Esophagus squamous epithelium (tissue), 4 donors: ENCODE measurements at regions not wholly inside any gene's neighbourhood (a gene's known extent, or its start where the extent isn't known, plus 50 kb on each side); places are given as distances from the start of the nearest gene placed in this dataset.

Experiments used
- POLR2A ChIP-seq, 4 donors: fragments of 450-650 bp; IDR thresholded peaks; one replicate each; pipeline ENCODE4 v1.6.1; 2017; ENCODE audit warnings: antibody characterized with exemption in 4 of 4, mild to moderate bottlenecking in 4 of 4, moderate library complexity in 3 of 4
- TF ChIP-seq, protein P1 (sequence below), 6 experiments: fragments of 450-650 bp in 4 of 6; fragments of 200-600 bp in 2 of 6; sonication (generic) in 2 of 6; IDR thresholded peaks; one replicate each; pipeline ENCODE4 v1.5.1; 2016 to 2019; ENCODE audit warnings: antibody characterized with exemption in 6 of 6, mild to moderate bottlenecking in 4 of 6, moderate library complexity in 4 of 6

DNA sequence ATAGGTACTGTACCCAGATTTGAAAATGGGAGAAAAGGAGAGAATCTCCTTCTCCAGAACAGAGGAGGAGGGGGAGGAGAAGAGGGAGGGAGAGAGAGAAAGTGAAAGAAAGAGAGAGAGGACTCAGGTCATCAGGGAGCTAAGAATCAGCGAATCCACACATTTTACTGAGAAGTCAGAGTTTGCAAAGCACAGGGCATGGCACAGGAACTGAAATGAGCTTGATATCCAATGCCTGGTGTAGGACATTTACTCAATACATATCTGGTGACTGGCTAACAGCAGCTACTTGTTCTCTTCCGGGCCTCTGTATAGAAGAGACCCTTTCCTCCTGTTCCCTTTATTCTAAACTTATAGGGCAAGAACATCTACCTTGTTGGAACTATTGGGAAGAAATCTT is 375.1 kb downstream of the KLF5 start:
- TF ChIP-seq POLR2A (IDR thresholded peaks at IDR 0.05) = no peak
- TF ChIP-seq, protein P1, sequence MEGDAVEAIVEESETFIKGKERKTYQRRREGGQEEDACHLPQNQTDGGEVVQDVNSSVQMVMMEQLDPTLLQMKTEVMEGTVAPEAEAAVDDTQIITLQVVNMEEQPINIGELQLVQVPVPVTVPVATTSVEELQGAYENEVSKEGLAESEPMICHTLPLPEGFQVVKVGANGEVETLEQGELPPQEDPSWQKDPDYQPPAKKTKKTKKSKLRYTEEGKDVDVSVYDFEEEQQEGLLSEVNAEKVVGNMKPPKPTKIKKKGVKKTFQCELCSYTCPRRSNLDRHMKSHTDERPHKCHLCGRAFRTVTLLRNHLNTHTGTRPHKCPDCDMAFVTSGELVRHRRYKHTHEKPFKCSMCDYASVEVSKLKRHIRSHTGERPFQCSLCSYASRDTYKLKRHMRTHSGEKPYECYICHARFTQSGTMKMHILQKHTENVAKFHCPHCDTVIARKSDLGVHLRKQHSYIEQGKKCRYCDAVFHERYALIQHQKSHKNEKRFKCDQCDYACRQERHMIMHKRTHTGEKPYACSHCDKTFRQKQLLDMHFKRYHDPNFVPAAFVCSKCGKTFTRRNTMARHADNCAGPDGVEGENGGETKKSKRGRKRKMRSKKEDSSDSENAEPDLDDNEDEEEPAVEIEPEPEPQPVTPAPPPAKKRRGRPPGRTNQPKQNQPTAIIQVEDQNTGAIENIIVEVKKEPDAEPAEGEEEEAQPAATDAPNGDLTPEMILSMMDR (IDR thresholded peaks at IDR 0.05) = no peak
